HG03442 (cell line): ENCODE measurements at regions not wholly inside any gene's neighbourhood (a gene's known extent, or its start where the extent isn't known, plus 50 kb on each side); places are given as distances from the start of the nearest gene placed in this dataset.

Experiments
- ATAC-seq: cut with Tn5 transposase; IDR thresholded peaks from one replicate; pipeline ENCODE4 v1.9.1; 2021; ENCODE audit warnings: mild to moderate bottlenecking, moderate library complexity; ENCODE audit not compliant: unreplicated experiment

- no peak for ATAC-seq
Observed at GRCh38 chr7:142380069-142380468, 122.2 kb upstream of the PRSS58 start.

DNA sequence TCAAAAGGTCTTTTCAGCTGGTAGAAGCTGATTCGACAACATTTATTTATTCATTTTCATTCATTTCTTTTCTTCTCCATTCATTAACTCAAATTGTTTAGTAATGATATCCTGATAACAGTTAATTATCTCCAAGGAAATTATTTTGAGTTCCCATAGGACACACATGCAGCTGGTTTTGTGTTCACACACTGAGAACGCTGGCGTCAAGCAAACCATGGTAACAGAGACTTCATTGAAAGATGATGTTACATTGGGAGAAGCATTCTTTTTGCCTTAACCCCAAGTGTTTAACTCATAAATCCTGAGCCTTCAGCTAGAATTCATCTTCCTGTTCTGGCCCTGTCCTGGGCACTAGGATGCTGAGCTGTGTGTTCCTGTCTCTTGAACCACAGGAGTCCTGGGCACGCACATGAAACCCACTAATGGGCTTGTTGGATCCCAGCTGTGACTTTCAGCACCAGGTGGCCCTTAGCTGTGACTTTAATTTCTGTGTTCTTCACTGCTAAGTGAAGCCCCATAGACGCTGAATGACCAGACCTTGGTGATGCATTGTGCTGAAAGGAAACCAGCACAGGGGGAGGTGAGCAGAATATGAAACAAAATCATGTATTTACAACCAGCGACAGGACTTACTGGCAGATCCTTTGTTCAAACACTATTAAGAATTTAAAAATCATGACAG lies 121.5 kb upstream of the PRSS58 start:
- no peak for ATAC-seq

DNA sequence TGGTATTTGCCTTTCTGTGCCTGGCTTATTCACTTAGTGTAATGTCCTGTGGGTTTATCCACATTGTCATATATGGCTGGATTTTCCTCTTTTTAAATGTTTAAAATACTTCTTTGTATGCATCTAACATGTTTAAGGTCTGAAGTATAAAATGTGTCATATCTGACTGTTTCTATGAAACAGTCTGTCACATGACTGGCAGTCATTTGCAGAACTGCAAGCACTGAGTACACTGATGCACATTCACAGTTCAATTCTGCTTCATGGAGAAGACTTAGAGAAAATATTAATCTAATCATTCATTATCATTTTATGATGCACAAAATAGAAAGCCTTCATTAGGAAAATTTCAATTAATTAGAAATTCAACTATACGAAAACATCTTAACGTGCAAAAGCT lies 119.7 kb upstream of the PRSS58 start:
- ATAC-seq = no peak

DNA sequence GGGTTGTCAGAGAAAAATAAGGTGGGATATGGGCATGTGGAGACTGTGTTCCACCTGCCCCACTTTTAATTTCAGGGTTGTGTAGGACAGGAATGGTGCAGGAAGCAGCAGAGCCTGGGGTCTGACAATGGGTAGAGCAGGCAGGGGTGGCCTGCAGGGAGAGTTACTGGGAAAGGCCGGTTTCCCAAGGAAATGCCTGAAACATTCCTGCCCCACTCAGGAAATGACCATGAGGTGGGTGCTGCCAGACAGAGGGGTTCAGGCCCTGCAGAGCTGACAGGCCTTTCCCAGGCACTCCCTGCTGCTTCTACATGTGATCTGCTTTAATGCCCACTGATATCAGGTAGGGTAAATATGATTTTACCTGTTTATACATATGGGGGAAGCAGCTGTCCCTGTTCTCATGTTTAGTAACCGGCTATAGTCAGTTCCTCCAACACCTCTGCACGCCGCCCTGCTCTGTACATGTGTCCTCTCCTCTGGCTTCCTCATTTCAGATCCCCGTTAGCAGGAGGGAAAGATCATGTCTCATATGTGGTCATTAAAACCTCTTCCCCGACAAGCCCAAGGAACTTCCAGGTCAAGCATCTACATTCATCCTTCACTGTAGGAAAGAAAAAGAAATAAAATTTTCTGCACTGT lies 118.6 kb upstream of the PRSS58 start:
- no peak for ATAC-seq

DNA sequence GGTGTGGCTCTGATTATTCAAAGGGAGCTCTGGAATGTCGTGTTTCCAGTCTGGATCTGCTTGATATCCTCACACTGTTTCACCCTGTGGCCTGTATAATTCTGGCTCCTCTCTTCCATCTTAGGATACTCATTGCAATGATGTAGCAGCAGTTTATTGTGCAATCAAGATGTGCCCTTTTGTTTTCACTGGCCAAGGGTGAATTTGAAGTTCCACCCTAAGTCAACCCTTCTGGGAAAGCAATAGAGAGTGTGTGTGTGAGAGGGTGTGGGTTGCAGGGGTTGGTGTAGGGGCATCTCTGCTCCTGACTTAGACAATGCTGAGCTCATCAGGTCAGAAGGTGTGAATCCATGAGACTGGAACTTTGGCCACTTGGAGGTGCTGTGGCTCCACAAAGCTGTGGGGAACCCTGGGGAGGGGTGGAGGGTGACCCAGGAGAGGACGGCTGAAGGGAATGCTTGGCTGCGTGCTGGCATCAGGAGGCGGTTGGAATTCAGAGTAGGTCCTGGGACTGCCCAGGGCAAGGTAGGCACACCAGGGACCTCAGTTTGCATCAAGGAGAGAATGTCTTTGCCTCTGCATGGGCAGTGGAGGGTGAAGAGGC lies 118.0 kb upstream of the PRSS58 start:
- no peak for ATAC-seq

GRCh38 chr7:142372727-142373126 lies 114.9 kb upstream of the PRSS58 start:
- no peak for ATAC-seq

- no peak for ATAC-seq
Observed at GRCh38 chr7:142371586-142372377, 113.9 kb upstream of the PRSS58 start.

- ATAC-seq = no peak
Observed at GRCh38 chr7:142365410-142365842, 107.6 kb upstream of the PRSS58 start.

GRCh38 chr7:142364551-142364950 lies 106.7 kb upstream of the PRSS58 start:
- no peak for ATAC-seq

DNA sequence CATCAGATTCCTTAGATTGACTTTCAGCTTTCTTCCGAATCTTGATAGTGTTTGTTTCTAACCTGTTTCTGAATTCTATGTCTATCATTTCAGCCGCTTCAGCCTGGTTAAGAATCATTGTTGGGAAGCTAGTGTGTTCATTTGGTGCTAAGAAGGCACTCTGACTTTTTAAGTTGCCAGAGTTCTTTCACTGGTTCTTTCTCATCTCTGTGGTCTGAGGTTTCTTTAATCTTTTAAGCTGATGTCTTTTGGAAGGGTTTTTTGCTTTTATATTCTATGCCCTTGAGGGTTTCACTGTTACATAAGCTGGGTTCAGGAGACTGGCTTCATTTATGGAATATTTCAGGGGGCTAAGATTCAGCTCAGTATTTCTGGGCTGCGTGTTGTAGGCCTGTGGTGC lies 104.5 kb upstream of the PRSS58 start:
- no peak for ATAC-seq

- no peak for ATAC-seq
Observed at GRCh38 chr7:142359694-142360279, 101.9 kb upstream of the PRSS58 start.

- ATAC-seq = peak; percentile 87
Observed at GRCh38 chr7:142357953-142358520, 100.2 kb upstream of the PRSS58 start.

GRCh38 chr7:142356166-142356565 lies 98.3 kb upstream of the PRSS58 start:
- ATAC-seq = no peak

GRCh38 chr7:142355328-142355727 lies 97.5 kb upstream of the PRSS58 start:
- no peak for ATAC-seq

DNA sequence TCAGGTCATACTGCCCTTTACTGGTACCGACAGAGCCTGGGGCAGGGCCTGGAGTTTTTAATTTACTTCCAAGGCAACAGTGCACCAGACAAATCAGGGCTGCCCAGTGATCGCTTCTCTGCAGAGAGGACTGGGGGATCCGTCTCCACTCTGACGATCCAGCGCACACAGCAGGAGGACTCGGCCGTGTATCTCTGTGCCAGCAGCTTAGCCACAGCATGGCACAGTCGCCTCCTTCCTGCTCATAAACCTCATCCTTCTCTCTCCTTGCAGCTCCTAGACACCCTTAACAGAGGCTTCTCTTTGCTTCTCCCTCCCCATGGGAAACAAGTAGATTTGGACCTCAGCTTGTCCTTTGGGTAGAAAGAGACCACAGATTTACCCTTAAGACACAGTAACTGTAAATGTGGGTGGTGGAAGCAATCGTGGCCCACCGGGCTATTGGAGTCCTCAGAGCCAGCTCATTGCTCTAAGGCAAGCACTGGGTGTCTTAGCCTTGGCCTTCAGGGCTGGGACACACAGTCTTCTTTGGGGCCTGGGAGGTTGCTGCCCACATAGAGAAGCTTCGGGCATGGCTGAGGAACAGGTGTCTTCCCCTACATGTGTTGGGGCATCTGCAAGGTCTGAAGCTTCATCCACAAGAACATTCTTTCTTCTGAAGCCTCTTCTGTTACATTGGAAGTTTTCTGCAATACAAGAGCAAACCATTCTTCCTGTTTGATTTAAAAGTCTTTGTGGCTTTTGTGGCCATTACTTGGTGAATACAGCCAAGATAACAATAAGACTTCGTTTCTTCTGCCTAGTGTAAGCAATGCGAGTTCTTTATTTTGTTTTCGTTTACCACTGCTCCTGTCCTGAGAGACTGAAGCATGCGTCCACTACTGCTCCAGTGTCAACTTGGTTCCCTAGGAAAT lies 95.5 kb upstream of the PRSS58 start:
- ATAC-seq = no peak

- no peak for ATAC-seq
Observed at GRCh38 chr7:142352543-142352942, 94.7 kb upstream of the PRSS58 start.

GRCh38 chr7:142351145-142351544 lies 93.3 kb upstream of the PRSS58 start:
- ATAC-seq = no peak

DNA sequence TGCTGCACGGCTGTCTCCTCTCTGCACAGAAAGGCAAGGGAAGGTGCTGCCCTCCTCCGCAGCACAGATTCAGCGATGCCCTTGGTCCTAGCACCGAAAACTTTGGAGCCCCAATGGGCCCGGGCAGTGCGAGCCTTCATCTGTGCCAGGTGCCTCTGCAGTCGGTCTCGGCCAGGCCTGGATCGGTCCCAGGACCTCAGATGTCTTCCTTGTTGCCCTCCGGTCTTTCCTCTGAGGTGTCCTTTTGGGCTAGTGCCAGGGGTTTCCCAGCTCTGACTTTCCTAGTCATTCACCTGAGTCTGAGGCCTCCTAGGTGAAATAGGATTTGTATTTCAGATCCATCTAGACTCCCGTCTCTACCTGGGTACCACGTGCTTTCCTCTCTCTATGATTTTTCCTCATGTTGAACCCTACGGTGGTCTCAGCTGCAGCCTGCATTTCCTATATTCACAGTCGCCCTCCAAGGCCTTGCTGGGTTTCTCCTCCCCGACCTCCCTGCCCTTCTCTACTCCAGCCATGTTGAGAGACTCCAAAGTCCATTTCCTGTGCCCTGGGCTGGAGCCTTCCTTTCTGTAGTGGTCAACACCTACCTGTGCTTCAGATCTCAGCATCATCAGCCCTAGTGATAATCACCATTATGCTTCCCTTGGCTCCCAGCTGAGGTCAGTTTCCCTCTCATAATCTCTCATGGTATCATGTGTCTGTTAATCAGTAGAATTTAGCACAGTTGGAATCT lies 92.0 kb upstream of the PRSS58 start:
- no peak for ATAC-seq

- no peak for ATAC-seq
Observed at GRCh38 chr7:142348921-142349405, 91.1 kb upstream of the PRSS58 start.
